GM23338 (cell line): ENCODE measurements at regions not wholly inside any gene's neighbourhood (a gene's known extent, or its start where the extent isn't known, plus 50 kb on each side); places are given as distances from the start of the nearest gene placed in this dataset.

Experiments
- ATAC-seq: fragments of 200-7000 bp; cut with Tn5 transposase; 3 replicates; pipeline ENCODE4 v1.9.1; 2020
- DNase-seq: peaks from one replicate; pipeline ENCODE4 v3.0.0-alpha.2; 2015; ENCODE audit warnings: low spot score
- H2AFZ ChIP-seq: fragments of 200-600 bp; sonication (generic); 2 replicates; pipeline ENCODE4 v1.8.0; 2016; ENCODE audit warnings: antibody characterized with exemption, mild to moderate bottlenecking, moderate library complexity
- H3F3A ChIP-seq: fragments of 200-600 bp; sonication (generic); replicated peaks from 2 replicates; pipeline ENCODE4 v1.8.0; 2017; ENCODE audit warnings: antibody characterized with exemption, mixed run types, low read depth
- H3K27ac ChIP-seq: fragments of 200-600 bp; sonication (generic); 2 replicates; pipeline ENCODE4 v1.6.1; 2016; ENCODE audit warnings: low read depth
- H3K27me3 ChIP-seq: fragments of 200-600 bp; sonication (generic); 2 replicates; pipeline ENCODE4 v1.8.0; 2016; ENCODE audit warnings: mild to moderate bottlenecking, mixed run types, moderate library complexity; ENCODE audit not compliant: insufficient read depth
- H3K36me3 ChIP-seq: fragments of 200-600 bp; sonication (generic); 2 replicates; pipeline ENCODE4 v1.8.0; 2016; ENCODE audit warnings: mild to moderate bottlenecking; ENCODE audit not compliant: insufficient read depth
- H3K4me1 ChIP-seq: fragments of 200-600 bp; sonication (generic); 2 replicates; pipeline ENCODE4 v1.8.0; 2016; ENCODE audit warnings: mild to moderate bottlenecking, moderate library complexity; ENCODE audit not compliant: insufficient read depth
- H3K4me2 ChIP-seq: fragments of 200-600 bp; sonication (generic); 2 replicates; pipeline ENCODE4 v1.7.1; 2017; ENCODE audit warnings: mixed run types
- H3K4me3 ChIP-seq: fragments of 200-600 bp; sonication (generic); 2 replicates; pipeline ENCODE4 v1.6.1; 2016; ENCODE audit warnings: mixed run types
- H3K79me2 ChIP-seq: fragments of 200-600 bp; sonication (generic); replicated peaks from 2 replicates; pipeline ENCODE4 v1.8.0; 2017; ENCODE audit warnings: mild to moderate bottlenecking; ENCODE audit not compliant: insufficient read depth
- H3K9me2 ChIP-seq: fragments of 200-600 bp; sonication (generic); 2 replicates; pipeline ENCODE4 v1.8.0; 2017; ENCODE audit not compliant: insufficient read depth
- H4K20me1 ChIP-seq: fragments of 200-600 bp; sonication (generic); replicated peaks from 2 replicates; pipeline ENCODE4 v1.8.0; 2017; ENCODE audit warnings: mild to moderate bottlenecking; ENCODE audit not compliant: insufficient read depth
- H3K27ac Mint-ChIP-seq: 2 replicates; pipeline ENCODE4 v1.8.0; 2020; ENCODE audit warnings: inconsistent platforms, mild to moderate bottlenecking, moderate library complexity, mixed read lengths
- H3K27me3 Mint-ChIP-seq: 3 replicates; pipeline ENCODE4 v1.8.0; 2022; ENCODE audit warnings: low read depth, mild to moderate bottlenecking, moderate library complexity, mixed read lengths, inconsistent platforms; ENCODE audit not compliant: insufficient read depth, poor library complexity
- H3K36me3 Mint-ChIP-seq: 3 replicates; pipeline ENCODE4 v1.8.0; 2021; ENCODE audit warnings: low read depth, mild to moderate bottlenecking, inconsistent platforms, moderate library complexity, mixed read lengths
- H3K4me1 Mint-ChIP-seq: 3 replicates; pipeline ENCODE4 v1.8.0; 2020; ENCODE audit warnings: mild to moderate bottlenecking, inconsistent platforms, mixed read lengths
- H3K4me3 Mint-ChIP-seq: 3 replicates; pipeline ENCODE4 v1.8.0; 2021; ENCODE audit warnings: moderate library complexity, mild to moderate bottlenecking, inconsistent platforms, mixed read lengths
- H3K9me3 Mint-ChIP-seq: 3 replicates; pipeline ENCODE4 v1.8.0; 2020; ENCODE audit warnings: moderate library complexity, mild to moderate bottlenecking, inconsistent platforms, mixed read lengths
- CTCF ChIP-seq, 2 experiments: fragments of 200-600 bp in 1 of 2; sonication (generic) in 1 of 2; conservative IDR thresholded peaks; 2 replicates each; pipeline versions ENCODE4 v1.5.1 to v1.6.1; 2016 to 2017; ENCODE audit warnings: antibody characterized with exemption in 2 of 2, low read depth in 2 of 2, mild to moderate bottlenecking in 2 of 2, moderate library complexity in 1 of 2
- ETS1 ChIP-seq: IDR thresholded peaks from 2 replicates; pipeline ENCODE4 v1.6.1; 2016; ENCODE audit warnings: antibody characterized with exemption
- EZH2 ChIP-seq: fragments of 200-600 bp; sonication (generic); IDR thresholded peaks from one replicate; pipeline ENCODE4 v1.8.0; 2017; ENCODE audit warnings: antibody characterized with exemption, mild to moderate bottlenecking, low read depth; ENCODE audit not compliant: unreplicated experiment
- EZH2phosphoT487 ChIP-seq: fragments of 200-600 bp; sonication (generic); IDR thresholded peaks from one replicate; pipeline ENCODE4 v1.8.1; 2018; ENCODE audit warnings: antibody characterized with exemption; ENCODE audit not compliant: unreplicated experiment
- NANOG ChIP-seq: IDR thresholded peaks from 2 replicates; pipeline ENCODE4 v1.6.1; 2016; ENCODE audit warnings: antibody characterized with exemption, borderline replicate concordance
- POLR2AphosphoS5 ChIP-seq: IDR thresholded peaks from 2 replicates; pipeline ENCODE4 v1.6.1; 2016; ENCODE audit warnings: antibody characterized with exemption, low read depth
- REST ChIP-seq: IDR thresholded peaks from one replicate; pipeline ENCODE4 v1.6.1; 2018; ENCODE audit warnings: antibody characterized with exemption; ENCODE audit not compliant: unreplicated experiment
- STAT1 ChIP-seq: IDR thresholded peaks from one replicate; pipeline ENCODE4 v1.6.1; 2016; ENCODE audit warnings: antibody characterized with exemption; ENCODE audit not compliant: unreplicated experiment
- ZNF114 ChIP-seq: fragments of 250-450 bp; sonication (Bioruptor Pico); IDR thresholded peaks from 2 replicates; pipeline ENCODE4 v1.5.0; 2020; ENCODE audit warnings: mild to moderate bottlenecking, moderate library complexity
- ZNF331 ChIP-seq: fragments of 250-450 bp; sonication (Bioruptor Pico); IDR thresholded peaks from 2 replicates; pipeline ENCODE4 v1.5.0; 2020; ENCODE audit warnings: low read depth, mild to moderate bottlenecking, moderate library complexity

- H3K27ac Mint-ChIP-seq: no peak overlapping the region
- no peaks in the 10 kb centered on the region for H3K27me3 Mint-ChIP-seq
Observed at GRCh38 chr11:106152013-106152412, 74.6 kb downstream of the AASDHPPT start.

GRCh38 chr11:106152824-106153223 is 75.4 kb downstream of the AASDHPPT start:
- Histone ChIP-seq H3K4me2 (no peak overlapping the region), H3K79me2 (no peaks in the 10 kb centered on the region), H3K9me2 (no peaks in the 10 kb centered on the region), H3F3A (no peaks in the 10 kb centered on the region), H2AFZ (no peak overlapping the region), H3K27ac (no peak overlapping the region), H3K4me3 (no peak overlapping the region), H3K27me3 (no peaks in the 10 kb centered on the region), H3K36me3 (no peaks in the 10 kb centered on the region), H3K4me1 (no peaks in the 10 kb centered on the region), H4K20me1 (no peaks in the 10 kb centered on the region)
- Mint-ChIP-seq H3K36me3 (no peaks in the 10 kb centered on the region; the same call in 2 of the 3 replicates), H3K9me3 (peaks cover 11% of the 10 kb centered on the region), H3K4me3 (no peak overlapping the region), H3K4me1 (no peaks in the 10 kb centered on the region), H3K27me3 (no peaks in the 10 kb centered on the region), H3K27ac (no peak overlapping the region)
- DNase-seq (no peak), ATAC-seq (no peak)
- TF ChIP-seq NANOG (no peak), ZNF331 (CRISPR knock-in tag) (no peak), ETS1 (no peak), STAT1 (no peak), ZNF114 (CRISPR knock-in tag) (no peak), POLR2AphosphoS5 (no peak), CTCF (conservative IDR thresholded peaks at IDR 0.05; ENCODE audit: low read depth in 2 of 2) (no peak), EZH2phosphoT487 (no peak), EZH2 (no peak), REST (no peak)

More at GRCh38 chr11:106152013-106152412, 74.6 kb downstream of the AASDHPPT start:
- Histone ChIP-seq H3K4me3 (no peak overlapping the region), H3F3A (no peaks in the 10 kb centered on the region), H3K27ac (no peak overlapping the region), H4K20me1 (no peaks in the 10 kb centered on the region), H3K27me3 (no peaks in the 10 kb centered on the region), H3K4me1 (no peaks in the 10 kb centered on the region), H3K79me2 (no peaks in the 10 kb centered on the region), H2AFZ (no peak overlapping the region; the same call in 1 of the 2 replicates), H3K36me3 (no peaks in the 10 kb centered on the region), H3K9me2 (no peaks in the 10 kb centered on the region), H3K4me2 (no peak overlapping the region)
- Mint-ChIP-seq H3K4me3 (no peak overlapping the region), H3K36me3 (peaks cover 8% of the 10 kb centered on the region; the same call in 2 of the 3 replicates), H3K9me3 (peaks cover 19% of the 10 kb centered on the region), H3K4me1 (no peaks in the 10 kb centered on the region)
- peak; percentile 52 for ATAC-seq
- TF ChIP-seq EZH2phosphoT487: no peak
- no peak for TF ChIP-seq NANOG
- peak; percentile 51 to 53 for TF ChIP-seq CTCF (conservative IDR thresholded peaks at IDR 0.05; ENCODE audit: low read depth in 2 of 2)
- DNase-seq: peak; percentile 51
